ENCODE measurements at regions not wholly inside any gene's neighbourhood (a gene's known extent, or its start where the extent isn't known, plus 50 kb on each side); places are given as distances from the start of the nearest gene placed in this dataset.

GRCh38 chr10:107626862-107627261 lies 462.4 kb upstream of the SORCS1 start (continued):
- TF ChIP-seq CTCF (IDR thresholded peaks at IDR 0.05; ENCODE audit: low read depth, low read length, missing input control) (no peak), NR2F2 (IDR thresholded peaks at IDR 0.05) (no peak), TAF1 (conservative IDR thresholded peaks at IDR 0.05) (no peak), SP1 (IDR thresholded peaks at IDR 0.05) (no peak)

- Histone ChIP-seq H3K9ac (ENCODE audit: low read depth in 1 of 2, low read length in 2 of 2) (no peak overlapping the region), H3K36me3 (ENCODE audit: control insufficient read depth in 4 of 4, insufficient read depth in 3 of 4, low read depth in 1 of 4, low read length in 3 of 4) (no peaks in the 10 kb centered on the region), H3K9me3 (ENCODE audit: control insufficient read depth in 4 of 4, low read length in 3 of 4) (no peaks in the 10 kb centered on the region), H3K27me3 (ENCODE audit: control insufficient read depth in 4 of 4, insufficient read depth in 4 of 4, low read length in 3 of 4) (peaks cover 0 to 2% (median 0%) of the 10 kb centered on the region in 4 donors), H3K4me1 (ENCODE audit: control insufficient read depth in 4 of 4, insufficient read depth in 4 of 4, low read length in 3 of 4) (no peaks in the 10 kb centered on the region), H3K27ac (ENCODE audit: low read depth in 1 of 2, low read length in 2 of 2) (no peak overlapping the region), H3K4me3 (ENCODE audit: low read depth in 1 of 3, low read length in 3 of 3) (no peak overlapping the region)
- DNase-seq (ENCODE audit: low spot score), result no peak
- TF ChIP-seq ZBTB33 (IDR thresholded peaks at IDR 0.05) (no peak), ATF3 (IDR thresholded peaks at IDR 0.05) (no peak), GABPA (IDR thresholded peaks at IDR 0.05 in 1 of 2, conservative IDR thresholded peaks at IDR 0.05 in 1 of 2) (no peak), HNF4A (conservative IDR thresholded peaks at IDR 0.05) (no peak), NR2F2 (IDR thresholded peaks at IDR 0.05) (no peak), FOXA2 (IDR thresholded peaks at IDR 0.05) (no peak), HNF4G (IDR thresholded peaks at IDR 0.05) (no peak), FOXA1 (IDR thresholded peaks at IDR 0.05) (no peak), MAX (IDR thresholded peaks at IDR 0.05) (no peak), RAD21 (IDR thresholded peaks at IDR 0.05) (no peak), REST (IDR thresholded peaks at IDR 0.05) (no peak), JUND (IDR thresholded peaks at IDR 0.05) (no peak), CTCF (IDR thresholded peaks at IDR 0.05; ENCODE audit: low read depth, low read length, missing input control) (no peak), EGR1 (IDR thresholded peaks at IDR 0.05; ENCODE audit: low read depth in 2 of 2) (no peak)
- 64% methylated on average over 3 of the region's 3 CpGs for WGBS
These were observed 458.8 kb upstream of the SORCS1 start for GRCh38 chr10:107623292-107623691.

Measured in liver (tissue), 8 donors.